Thoracic aorta (tissue), 2 donors: ENCODE measurements at regions not wholly inside any gene's neighbourhood (a gene's known extent, or its start where the extent isn't known, plus 50 kb on each side); places are given as distances from the start of the nearest gene placed in this dataset.

ENCODE experiments used
- ATAC-seq: fragments of 150-250 bp; one replicate; pipeline ENCODE4 v1.8.0; 2017; ENCODE audit warnings: low read depth; ENCODE audit not compliant: insufficient number of reproducible peaks, low FRiP score
- DNase-seq: peaks from one replicate; pipeline ENCODE4 v3.0.0-alpha.2; 2020; ENCODE audit warnings: low spot score
- H3K27ac ChIP-seq, 2 donors: fragments of 200-600 bp; sonication (generic); 1 replicate in 1 of 2; 2 replicates in 1 of 2; pipeline ENCODE4 v1.5.1; 2016; ENCODE audit warnings: mild to moderate bottlenecking in 2 of 2, moderate library complexity in 2 of 2
- H3K27me3 ChIP-seq: fragments of 200-600 bp; sonication (generic); replicated peaks from 2 replicates; pipeline ENCODE4 v1.6.0; 2016; ENCODE audit warnings: mild to moderate bottlenecking; ENCODE audit not compliant: insufficient read depth
- H3K36me3 ChIP-seq: fragments of 200-600 bp; sonication (generic); one replicate; pipeline ENCODE4 v1.5.1; 2016
- H3K4me1 ChIP-seq, 2 donors: fragments of 200-600 bp; sonication (generic); 1 replicate in 1 of 2; 2 replicates in 1 of 2; pipeline versions ENCODE4 v1.5.1 to v1.6.0; 2016; ENCODE audit warnings: low read depth in 2 of 2, mild to moderate bottlenecking in 1 of 2; ENCODE audit not compliant: control insufficient read depth in 1 of 2
- H3K4me3 ChIP-seq: fragments of 200-600 bp; sonication (generic); 2 replicates; pipeline ENCODE4 v1.5.1; 2016; ENCODE audit warnings: mild to moderate bottlenecking
- H3K9me3 ChIP-seq: fragments of 200-600 bp; sonication (generic); 2 replicates; pipeline ENCODE4 v1.5.1; 2016
- TF ChIP-seq, protein P1 (sequence below): fragments of 200-600 bp; sonication (generic); IDR thresholded peaks from one replicate; pipeline ENCODE4 v1.5.1; 2019; ENCODE audit warnings: antibody characterized with exemption

DNA sequence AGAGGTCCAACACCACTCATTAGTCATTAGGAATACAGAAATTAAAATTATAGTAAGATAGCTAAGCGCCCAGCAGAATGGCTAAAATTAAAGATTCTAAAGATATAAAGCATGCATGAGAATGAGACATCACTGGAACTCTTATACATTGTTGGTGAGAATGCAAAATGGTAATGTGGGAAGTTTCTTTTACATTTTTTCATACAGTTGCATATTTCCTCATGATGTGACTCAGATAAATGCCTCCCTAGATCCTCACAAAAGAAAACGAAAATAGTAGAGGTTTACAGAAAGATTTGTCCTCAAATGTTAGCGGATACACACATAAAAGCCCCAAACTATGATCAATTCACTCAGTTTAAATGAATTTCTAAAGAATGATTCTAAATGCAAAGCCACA lies 633.7 kb upstream of the GJE1 start:
- ATAC-seq = no peak
- DNase-seq = no peak
- Histone ChIP-seq H3K4me3 (no peak overlapping the region), H3K9me3 (no peaks in the 10 kb centered on the region), H3K27me3 (no peaks in the 10 kb centered on the region), H3K36me3 (no peaks in the 10 kb centered on the region), H3K27ac (no peak overlapping the region), H3K4me1 (no peaks in the 10 kb centered on the region)
- TF ChIP-seq, protein P1, sequence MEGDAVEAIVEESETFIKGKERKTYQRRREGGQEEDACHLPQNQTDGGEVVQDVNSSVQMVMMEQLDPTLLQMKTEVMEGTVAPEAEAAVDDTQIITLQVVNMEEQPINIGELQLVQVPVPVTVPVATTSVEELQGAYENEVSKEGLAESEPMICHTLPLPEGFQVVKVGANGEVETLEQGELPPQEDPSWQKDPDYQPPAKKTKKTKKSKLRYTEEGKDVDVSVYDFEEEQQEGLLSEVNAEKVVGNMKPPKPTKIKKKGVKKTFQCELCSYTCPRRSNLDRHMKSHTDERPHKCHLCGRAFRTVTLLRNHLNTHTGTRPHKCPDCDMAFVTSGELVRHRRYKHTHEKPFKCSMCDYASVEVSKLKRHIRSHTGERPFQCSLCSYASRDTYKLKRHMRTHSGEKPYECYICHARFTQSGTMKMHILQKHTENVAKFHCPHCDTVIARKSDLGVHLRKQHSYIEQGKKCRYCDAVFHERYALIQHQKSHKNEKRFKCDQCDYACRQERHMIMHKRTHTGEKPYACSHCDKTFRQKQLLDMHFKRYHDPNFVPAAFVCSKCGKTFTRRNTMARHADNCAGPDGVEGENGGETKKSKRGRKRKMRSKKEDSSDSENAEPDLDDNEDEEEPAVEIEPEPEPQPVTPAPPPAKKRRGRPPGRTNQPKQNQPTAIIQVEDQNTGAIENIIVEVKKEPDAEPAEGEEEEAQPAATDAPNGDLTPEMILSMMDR = no peak

DNA sequence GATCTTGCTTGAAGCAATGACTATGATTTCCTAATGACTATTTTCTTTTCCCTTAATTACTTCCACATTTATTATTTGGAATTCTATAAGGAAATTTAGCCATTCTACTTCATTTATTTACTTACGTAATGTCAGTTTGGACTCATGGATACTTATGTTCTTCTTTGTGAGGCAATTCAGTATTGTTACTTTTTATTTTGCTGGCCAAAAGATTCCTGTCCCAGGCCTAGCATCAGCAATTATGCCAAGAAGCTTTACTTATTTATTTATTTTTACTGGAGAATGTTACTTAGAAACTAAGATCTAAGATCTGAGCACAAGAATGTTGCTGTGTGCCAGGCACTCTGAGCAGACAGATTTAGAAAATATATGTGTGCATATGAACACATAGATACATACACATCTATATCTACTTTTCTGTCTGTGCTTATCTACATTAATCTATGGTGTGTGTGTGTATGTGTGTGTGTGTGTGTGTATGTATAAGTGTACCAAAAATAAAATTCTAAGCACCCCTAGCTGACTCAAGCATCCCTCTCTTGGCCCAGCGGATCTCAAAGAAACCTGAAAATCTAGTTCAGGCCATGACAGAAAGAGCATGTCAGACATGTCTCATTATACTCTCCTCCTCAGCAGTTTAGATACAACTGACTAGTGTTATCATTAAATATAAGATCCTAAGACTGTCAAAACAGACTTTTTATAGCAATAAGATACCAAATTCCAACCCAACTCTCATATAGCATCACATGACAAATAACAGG lies 640.0 kb upstream of the GJE1 start:
- no peak for DNase-seq
- ATAC-seq = no peak
- TF ChIP-seq, protein P1 = no peak

DNA sequence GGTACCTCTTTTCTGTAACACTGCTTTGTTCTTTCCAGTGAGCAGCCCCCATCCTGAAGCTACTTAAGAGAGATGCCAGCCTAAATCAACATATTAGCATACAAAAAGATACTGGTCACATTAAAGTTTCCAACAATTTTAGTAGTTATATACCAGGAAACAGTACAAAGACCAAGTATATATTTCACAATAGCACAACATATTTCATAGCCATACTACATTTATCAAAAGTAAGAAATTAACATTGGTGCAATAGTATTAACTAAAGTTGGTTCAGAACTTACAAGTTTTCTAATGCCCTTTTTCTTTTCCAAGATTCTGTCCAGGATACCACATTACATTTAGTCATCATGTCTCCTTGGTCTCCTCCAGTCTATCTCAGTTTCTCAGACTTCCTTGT lies 641.0 kb upstream of the GJE1 start:
- H3K9me3 ChIP-seq = no peaks in the 10 kb centered on the region
- H3K27ac ChIP-seq = no peak overlapping the region
- DNase-seq (no peak), ATAC-seq (no peak)
- H3K36me3 ChIP-seq = no peaks in the 10 kb centered on the region
- H3K27me3 ChIP-seq = no peaks in the 10 kb centered on the region
- TF ChIP-seq, protein P1 = no peak
- H3K4me1 ChIP-seq = no peaks in the 10 kb centered on the region
- H3K4me3 ChIP-seq = no peak overlapping the region

More for the DNA sequence above, 640.0 kb upstream of the GJE1 start:
- Histone ChIP-seq H3K36me3 (no peaks in the 10 kb centered on the region), H3K27me3 (no peaks in the 10 kb centered on the region), H3K9me3 (no peaks in the 10 kb centered on the region), H3K27ac (no peak overlapping the region), H3K4me1 (no peaks in the 10 kb centered on the region), H3K4me3 (no peak overlapping the region)

DNA sequence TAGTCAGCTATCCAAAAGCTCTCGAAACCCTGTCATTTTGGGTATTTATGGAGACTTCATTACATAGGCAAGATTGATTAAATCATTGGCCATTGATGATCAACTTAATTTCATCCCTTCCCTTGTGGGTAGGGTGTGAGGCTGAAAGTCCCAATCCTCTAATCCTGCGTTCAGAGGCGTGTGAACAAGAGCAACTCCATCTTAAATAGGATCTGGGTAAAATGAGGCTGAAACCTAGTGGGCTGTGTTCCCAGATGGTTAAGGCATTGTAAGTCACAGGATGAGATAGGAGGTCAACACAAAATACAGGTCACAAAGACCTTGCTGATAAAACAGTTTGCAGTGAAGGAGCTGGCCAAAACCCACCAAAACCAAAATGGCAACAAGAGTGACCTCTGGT lies 641.7 kb upstream of the GJE1 start:
- TF ChIP-seq, protein P1 = no peak
- Histone ChIP-seq H3K4me3 (no peak overlapping the region), H3K27me3 (no peaks in the 10 kb centered on the region), H3K27ac (no peak overlapping the region), H3K4me1 (no peaks in the 10 kb centered on the region), H3K9me3 (no peaks in the 10 kb centered on the region), H3K36me3 (no peaks in the 10 kb centered on the region)
- DNase-seq = no peak
- no peak for ATAC-seq

DNA sequence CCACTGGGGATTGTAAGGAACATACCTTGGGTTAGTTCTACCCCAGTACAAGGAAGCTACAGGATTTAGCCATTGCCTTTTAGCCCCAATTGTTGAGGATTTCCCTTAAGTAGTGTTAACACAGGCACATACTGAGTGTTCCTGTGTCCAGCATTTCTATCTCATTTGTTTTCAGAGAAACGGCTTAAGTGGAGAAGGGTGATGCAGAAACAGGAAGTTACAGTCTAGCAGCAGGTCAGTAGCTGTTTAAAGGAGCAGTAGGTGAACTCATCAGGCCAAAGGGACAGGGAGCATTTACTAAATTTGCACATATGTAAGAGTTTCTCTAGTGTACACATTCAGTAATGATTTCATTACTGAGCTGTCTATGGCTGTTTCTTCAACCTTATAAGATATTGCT lies 644.2 kb upstream of the GJE1 start:
- no peak for DNase-seq
- peaks cover 7 to 10% of the 10 kb centered on the region in 2 donors for H3K4me1 ChIP-seq
- H3K27ac ChIP-seq = no peak overlapping the region
- H3K36me3 ChIP-seq = no peaks in the 10 kb centered on the region
- TF ChIP-seq, protein P1 = no peak
- ATAC-seq = no peak
- H3K4me3 ChIP-seq = no peak overlapping the region
- no peaks in the 10 kb centered on the region for H3K9me3 ChIP-seq
- no peaks in the 10 kb centered on the region for H3K27me3 ChIP-seq
